ENCODE measurements at regions not wholly inside any gene's neighbourhood (a gene's known extent, or its start where the extent isn't known, plus 50 kb on each side); places are given as distances from the start of the nearest gene placed in this dataset.

- no peaks in the 10 kb centered on the region for H3K36me3 Mint-ChIP-seq (ENCODE audit: unreplicated experiment)
- no peaks in the 10 kb centered on the region for H3K4me1 Mint-ChIP-seq (ENCODE audit: unreplicated experiment)
- H3K4me3 Mint-ChIP-seq (ENCODE audit: unreplicated experiment) = no peak overlapping the region
- no peaks in the 10 kb centered on the region for H3K27me3 Mint-ChIP-seq (ENCODE audit: unreplicated experiment)
- H3K27ac Mint-ChIP-seq (ENCODE audit: unreplicated experiment) = no peak overlapping the region
- no peak for DNase-seq (ENCODE audit: extremely low spot score, unreplicated experiment)
- no peaks in the 10 kb centered on the region for H3K9me3 Mint-ChIP-seq (ENCODE audit: unreplicated experiment)
- TF ChIP-seq, protein P1, sequence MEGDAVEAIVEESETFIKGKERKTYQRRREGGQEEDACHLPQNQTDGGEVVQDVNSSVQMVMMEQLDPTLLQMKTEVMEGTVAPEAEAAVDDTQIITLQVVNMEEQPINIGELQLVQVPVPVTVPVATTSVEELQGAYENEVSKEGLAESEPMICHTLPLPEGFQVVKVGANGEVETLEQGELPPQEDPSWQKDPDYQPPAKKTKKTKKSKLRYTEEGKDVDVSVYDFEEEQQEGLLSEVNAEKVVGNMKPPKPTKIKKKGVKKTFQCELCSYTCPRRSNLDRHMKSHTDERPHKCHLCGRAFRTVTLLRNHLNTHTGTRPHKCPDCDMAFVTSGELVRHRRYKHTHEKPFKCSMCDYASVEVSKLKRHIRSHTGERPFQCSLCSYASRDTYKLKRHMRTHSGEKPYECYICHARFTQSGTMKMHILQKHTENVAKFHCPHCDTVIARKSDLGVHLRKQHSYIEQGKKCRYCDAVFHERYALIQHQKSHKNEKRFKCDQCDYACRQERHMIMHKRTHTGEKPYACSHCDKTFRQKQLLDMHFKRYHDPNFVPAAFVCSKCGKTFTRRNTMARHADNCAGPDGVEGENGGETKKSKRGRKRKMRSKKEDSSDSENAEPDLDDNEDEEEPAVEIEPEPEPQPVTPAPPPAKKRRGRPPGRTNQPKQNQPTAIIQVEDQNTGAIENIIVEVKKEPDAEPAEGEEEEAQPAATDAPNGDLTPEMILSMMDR (IDR thresholded peaks at IDR 0.05) = no peak
These were observed 294.3 kb downstream of the FSIP2 start for GRCh38 chr2:186032930-186033329.

- H3K27ac Mint-ChIP-seq (ENCODE audit: unreplicated experiment) = no peak overlapping the region
- no peaks in the 10 kb centered on the region for H3K27me3 Mint-ChIP-seq (ENCODE audit: unreplicated experiment)
- H3K9me3 Mint-ChIP-seq (ENCODE audit: unreplicated experiment) = no peaks in the 10 kb centered on the region
- no peaks in the 10 kb centered on the region for H3K36me3 Mint-ChIP-seq (ENCODE audit: unreplicated experiment)
- no peak for DNase-seq (ENCODE audit: extremely low spot score, unreplicated experiment)
- no peak overlapping the region for H3K4me3 Mint-ChIP-seq (ENCODE audit: unreplicated experiment)
- H3K4me1 Mint-ChIP-seq (ENCODE audit: unreplicated experiment) = no peaks in the 10 kb centered on the region
- TF ChIP-seq, protein P1 (IDR thresholded peaks at IDR 0.05) = no peak
These were observed 294.9 kb downstream of the FSIP2 start for GRCh38 chr2:186033541-186033940.

- H3K9me3 Mint-ChIP-seq (ENCODE audit: unreplicated experiment) = no peaks in the 10 kb centered on the region
- no peak overlapping the region for H3K27ac Mint-ChIP-seq (ENCODE audit: unreplicated experiment)
- H3K4me3 Mint-ChIP-seq (ENCODE audit: unreplicated experiment) = no peak overlapping the region
- no peaks in the 10 kb centered on the region for H3K36me3 Mint-ChIP-seq (ENCODE audit: unreplicated experiment)
- TF ChIP-seq, protein P1 (IDR thresholded peaks at IDR 0.05) = no peak
- no peak for DNase-seq (ENCODE audit: extremely low spot score, unreplicated experiment)
- no peaks in the 10 kb centered on the region for H3K4me1 Mint-ChIP-seq (ENCODE audit: unreplicated experiment)
- no peaks in the 10 kb centered on the region for H3K27me3 Mint-ChIP-seq (ENCODE audit: unreplicated experiment)
These were observed 298.4 kb downstream of the FSIP2 start for GRCh38 chr2:186036862-186037449.

DNA sequence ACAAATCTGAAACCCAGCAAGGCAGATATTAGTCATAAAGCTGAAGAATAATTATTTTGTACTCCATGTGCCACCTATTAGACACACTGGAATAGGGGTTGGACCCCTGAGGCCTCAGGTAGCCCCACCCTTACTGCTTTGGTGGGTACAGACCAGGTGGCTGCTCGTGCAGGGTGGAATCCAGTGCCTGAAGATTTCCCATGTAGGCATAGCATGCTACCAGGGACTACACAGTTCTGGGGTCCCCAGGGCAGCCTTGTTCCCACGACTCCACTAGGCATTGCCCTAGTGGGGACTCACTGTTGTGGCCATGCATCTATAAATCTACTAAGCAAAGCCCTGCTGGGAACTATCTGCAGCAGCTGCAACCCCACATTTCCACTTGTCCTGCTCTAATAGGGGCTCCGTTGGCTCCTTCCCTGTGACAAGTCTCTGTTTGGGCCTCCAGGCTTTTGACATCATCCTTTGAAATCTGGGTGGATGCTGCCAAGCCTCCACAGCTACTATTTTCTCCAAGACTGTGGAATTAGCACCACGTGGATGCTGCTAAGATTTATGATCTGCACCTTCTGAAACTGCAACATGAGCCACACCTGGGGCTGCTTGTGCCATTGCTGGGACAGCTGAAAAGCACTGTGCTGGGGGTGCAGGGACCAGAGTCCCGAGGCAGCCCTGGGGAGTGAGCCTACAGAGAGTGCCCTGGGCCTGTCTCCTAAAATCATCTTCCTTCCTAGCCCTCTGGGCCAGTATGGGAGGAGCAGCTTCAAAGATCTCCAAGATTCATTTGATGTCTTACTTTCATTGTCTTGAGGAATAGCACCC lies 303.8 kb downstream of the FSIP2 start:
- H3K27me3 Mint-ChIP-seq (ENCODE audit: unreplicated experiment) = no peaks in the 10 kb centered on the region

GRCh38 chr2:186044761-186045160 lies 306.2 kb downstream of the FSIP2 start:
- DNase-seq (ENCODE audit: extremely low spot score, unreplicated experiment) = no peak
- TF ChIP-seq, protein P1 (IDR thresholded peaks at IDR 0.05) = no peak

More for the DNA sequence above, 303.8 kb downstream of the FSIP2 start:
- H3K27ac Mint-ChIP-seq (ENCODE audit: unreplicated experiment) = no peak overlapping the region
- no peaks in the 10 kb centered on the region for H3K9me3 Mint-ChIP-seq (ENCODE audit: unreplicated experiment)
- no peaks in the 10 kb centered on the region for H3K4me1 Mint-ChIP-seq (ENCODE audit: unreplicated experiment)
- no peak overlapping the region for H3K4me3 Mint-ChIP-seq (ENCODE audit: unreplicated experiment)
- no peak for DNase-seq (ENCODE audit: extremely low spot score, unreplicated experiment)
- TF ChIP-seq, protein P1 (IDR thresholded peaks at IDR 0.05) = no peak
- no peaks in the 10 kb centered on the region for H3K36me3 Mint-ChIP-seq (ENCODE audit: unreplicated experiment)

More at GRCh38 chr2:186044761-186045160, 306.2 kb downstream of the FSIP2 start:
- Mint-ChIP-seq H3K9me3 (ENCODE audit: unreplicated experiment) (no peaks in the 10 kb centered on the region), H3K4me1 (ENCODE audit: unreplicated experiment) (no peaks in the 10 kb centered on the region), H3K36me3 (ENCODE audit: unreplicated experiment) (no peaks in the 10 kb centered on the region), H3K27me3 (ENCODE audit: unreplicated experiment) (no peaks in the 10 kb centered on the region), H3K4me3 (ENCODE audit: unreplicated experiment) (no peak overlapping the region), H3K27ac (ENCODE audit: unreplicated experiment) (no peak overlapping the region)
